ENCODE measurements at regions not wholly inside any gene's neighbourhood (a gene's known extent, or its start where the extent isn't known, plus 50 kb on each side); places are given as distances from the start of the nearest gene placed in this dataset.
"Not testable (repeated sequence)": the region's sequence is repeated elsewhere in the genome, so short reads cannot be mapped to it uniquely, and the experiment has no call there.

GRCh38 chr1:189225794-189226145 is 1251.9 kb downstream of the BRINP3 start:
- DNase-seq (ENCODE audit: low spot score), result not testable (repeated sequence)

GRCh38 chr1:189226779-189227178 is 1250.9 kb downstream of the BRINP3 start:
- DNase-seq (ENCODE audit: low spot score), result no peak

- no peak for DNase-seq (ENCODE audit: low spot score)
These were observed 1240.7 kb downstream of the BRINP3 start for GRCh38 chr1:189237008-189237407.

- DNase-seq (ENCODE audit: low spot score), result no peak
These were observed 1223.9 kb downstream of the BRINP3 start for GRCh38 chr1:189253601-189254350.

DNA sequence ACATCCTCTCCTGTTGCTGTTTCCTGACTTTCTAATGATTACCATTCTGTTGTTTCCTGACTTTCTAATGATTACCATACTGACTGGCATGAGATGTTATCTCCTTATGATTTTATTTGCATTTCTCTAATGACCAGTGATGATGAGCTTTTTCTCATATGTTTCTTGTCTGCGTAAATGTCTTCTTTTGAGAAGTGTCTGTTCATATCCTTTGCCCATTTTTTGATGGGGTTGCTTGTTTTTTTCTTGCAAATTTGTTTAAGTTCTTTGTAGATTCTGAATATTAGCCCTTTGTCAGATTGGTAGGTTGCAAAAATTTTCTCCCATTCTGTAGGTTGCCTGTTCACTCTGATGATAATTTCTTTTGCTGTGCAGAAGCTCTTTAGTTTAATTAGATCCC is 1216.5 kb downstream of the BRINP3 start:
- DNase-seq (ENCODE audit: low spot score), result not testable (repeated sequence)

- DNase-seq (ENCODE audit: low spot score), result peak; percentile 26
These were observed 1208.7 kb downstream of the BRINP3 start for GRCh38 chr1:189269011-189269410.

GRCh38 chr1:189274267-189274666 is 1203.4 kb downstream of the BRINP3 start:
- DNase-seq (ENCODE audit: low spot score), result no peak

- no peak for DNase-seq (ENCODE audit: low spot score)
These were observed 1201.9 kb downstream of the BRINP3 start for GRCh38 chr1:189275796-189276195.

DNA sequence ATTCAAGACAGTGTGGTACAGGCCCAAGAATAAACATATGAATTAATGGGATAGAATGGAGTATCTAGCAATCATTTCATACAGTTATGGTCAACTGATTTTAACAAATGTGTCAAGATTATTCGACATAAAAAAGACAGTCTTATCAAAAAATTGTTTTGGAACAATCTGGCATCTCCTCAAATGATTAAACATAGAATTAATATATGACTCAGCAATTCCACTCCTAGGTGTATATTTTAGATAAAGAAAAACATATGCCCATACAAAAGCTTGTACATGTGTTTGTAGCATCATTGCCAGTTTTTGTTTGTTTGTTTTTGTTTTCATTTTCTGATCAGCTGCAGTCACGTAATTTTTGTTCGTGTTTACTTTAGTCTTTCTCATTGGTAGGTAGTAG is 1188.3 kb downstream of the BRINP3 start:
- no peak for DNase-seq (ENCODE audit: low spot score)

GRCh38 chr1:189301235-189301634 is 1176.4 kb downstream of the BRINP3 start:
- no peak for DNase-seq (ENCODE audit: low spot score)

- DNase-seq (ENCODE audit: low spot score), result no peak
These were observed 1172.4 kb downstream of the BRINP3 start for GRCh38 chr1:189305279-189305678.

GRCh38 chr1:189311915-189312314 is 1165.7 kb downstream of the BRINP3 start:
- DNase-seq (ENCODE audit: low spot score), result no peak

GRCh38 chr1:189312499-189312898 is 1165.2 kb downstream of the BRINP3 start:
- no peak for DNase-seq (ENCODE audit: low spot score)

GRCh38 chr1:189313488-189313887 is 1164.2 kb downstream of the BRINP3 start:
- no peak for DNase-seq (ENCODE audit: low spot score)

GRCh38 chr1:189315035-189315901 is 1162.4 kb downstream of the BRINP3 start:
- DNase-seq (ENCODE audit: low spot score), result no peak

DNA sequence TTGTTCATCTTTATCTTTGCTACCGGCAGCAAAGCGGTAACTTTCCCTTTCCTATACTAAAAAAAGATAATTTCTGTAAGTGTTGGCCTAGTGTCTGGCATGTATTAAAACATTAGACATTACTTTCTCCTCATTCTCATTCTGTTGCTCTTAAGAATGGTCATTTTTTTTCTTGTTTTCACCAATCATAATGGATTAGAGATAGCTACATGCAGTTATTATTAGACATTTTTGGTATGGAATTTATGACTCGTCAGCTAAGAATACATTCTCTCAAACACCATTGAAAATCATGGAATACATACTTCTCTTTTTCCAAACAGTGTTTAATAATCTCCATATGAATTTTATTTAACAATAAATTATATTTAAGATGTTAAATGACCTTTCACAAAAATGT is 1154.6 kb downstream of the BRINP3 start:
- DNase-seq (ENCODE audit: low spot score), result no peak

DNA sequence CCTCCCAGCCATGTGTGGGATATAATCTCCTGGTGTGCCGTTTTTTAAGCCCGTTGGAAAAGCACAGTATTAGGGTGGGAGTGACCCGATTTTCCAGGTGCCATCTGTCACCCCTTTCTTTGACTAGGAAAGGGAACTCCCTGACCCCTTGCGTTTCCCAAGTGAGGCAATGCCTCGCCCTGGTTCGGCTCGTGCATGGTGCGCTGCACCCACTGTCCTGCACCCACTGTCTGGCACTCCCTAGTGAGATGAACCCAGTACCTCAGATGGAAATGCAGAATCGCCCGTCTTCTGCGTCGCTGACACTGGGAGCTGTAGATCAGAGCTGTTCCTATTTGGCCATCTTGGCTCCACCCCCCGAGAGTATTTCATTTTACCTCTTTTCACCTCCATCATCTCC is 1146.6 kb downstream of the BRINP3 start:
- DNase-seq (ENCODE audit: low spot score), result not testable (repeated sequence)

- DNase-seq (ENCODE audit: low spot score), result peak; percentile 25
These were observed 1141.3 kb downstream of the BRINP3 start for GRCh38 chr1:189336115-189337100.

GRCh38 chr1:189349607-189350006 is 1128.1 kb downstream of the BRINP3 start:
- DNase-seq (ENCODE audit: low spot score), result no peak

- no peak for DNase-seq (ENCODE audit: low spot score)
These were observed 1126.6 kb downstream of the BRINP3 start for GRCh38 chr1:189350983-189351616.

- DNase-seq (ENCODE audit: low spot score), result no peak
These were observed 1125.7 kb downstream of the BRINP3 start for GRCh38 chr1:189351960-189352359.

GRCh38 chr1:189356206-189356605 is 1121.5 kb downstream of the BRINP3 start:
- no peak for DNase-seq (ENCODE audit: low spot score)

Data from D341Med (cell line).